C4-2B (cell line): ENCODE measurements at regions not wholly inside any gene's neighbourhood (a gene's known extent, or its start where the extent isn't known, plus 50 kb on each side); places are given as distances from the start of the nearest gene placed in this dataset.

Experiments
- H3K27ac ChIP-seq: fragments of 450-650 bp; 2 replicates; pipeline ENCODE4 v1.5.1; 2017
- ZFX ChIP-seq: fragments of 450-650 bp; IDR thresholded peaks from 2 replicates; pipeline ENCODE4 v1.6.1; 2017
- TF ChIP-seq, protein P1 (sequence below): fragments of 450-650 bp; conservative IDR thresholded peaks from 2 replicates; pipeline ENCODE4 v1.5.1; 2017; ENCODE audit warnings: mild to moderate bottlenecking

DNA sequence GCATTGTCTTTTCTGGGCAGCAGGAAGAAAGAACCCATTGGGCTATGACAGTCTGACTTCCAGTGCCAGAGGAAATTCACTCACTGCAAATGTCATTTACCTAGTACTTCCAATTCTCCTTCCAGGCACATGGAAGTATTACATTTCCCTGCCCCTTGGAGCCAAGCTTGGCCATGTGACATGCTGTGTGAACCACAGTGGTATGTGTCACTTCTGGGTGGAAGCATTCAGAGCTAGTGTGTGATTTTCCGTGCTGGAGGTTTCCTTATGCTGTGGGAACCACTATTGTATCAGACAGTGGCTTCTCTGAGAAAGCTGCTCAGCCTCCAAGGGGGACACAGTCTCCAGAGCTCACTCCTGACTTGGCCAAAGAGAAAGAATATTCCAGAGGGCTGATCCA lies 387.6 kb downstream of the CDC5L start:
- H3K27ac ChIP-seq, result no peak overlapping the region
- TF ChIP-seq, protein P1, sequence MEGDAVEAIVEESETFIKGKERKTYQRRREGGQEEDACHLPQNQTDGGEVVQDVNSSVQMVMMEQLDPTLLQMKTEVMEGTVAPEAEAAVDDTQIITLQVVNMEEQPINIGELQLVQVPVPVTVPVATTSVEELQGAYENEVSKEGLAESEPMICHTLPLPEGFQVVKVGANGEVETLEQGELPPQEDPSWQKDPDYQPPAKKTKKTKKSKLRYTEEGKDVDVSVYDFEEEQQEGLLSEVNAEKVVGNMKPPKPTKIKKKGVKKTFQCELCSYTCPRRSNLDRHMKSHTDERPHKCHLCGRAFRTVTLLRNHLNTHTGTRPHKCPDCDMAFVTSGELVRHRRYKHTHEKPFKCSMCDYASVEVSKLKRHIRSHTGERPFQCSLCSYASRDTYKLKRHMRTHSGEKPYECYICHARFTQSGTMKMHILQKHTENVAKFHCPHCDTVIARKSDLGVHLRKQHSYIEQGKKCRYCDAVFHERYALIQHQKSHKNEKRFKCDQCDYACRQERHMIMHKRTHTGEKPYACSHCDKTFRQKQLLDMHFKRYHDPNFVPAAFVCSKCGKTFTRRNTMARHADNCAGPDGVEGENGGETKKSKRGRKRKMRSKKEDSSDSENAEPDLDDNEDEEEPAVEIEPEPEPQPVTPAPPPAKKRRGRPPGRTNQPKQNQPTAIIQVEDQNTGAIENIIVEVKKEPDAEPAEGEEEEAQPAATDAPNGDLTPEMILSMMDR, result no peak

- TF ChIP-seq ZFX, result no peak
- TF ChIP-seq, protein P1, result no peak
- H3K27ac ChIP-seq, result no peak overlapping the region
Measured at GRCh38 chr6:44776344-44776743, 388.8 kb downstream of the CDC5L start.

DNA sequence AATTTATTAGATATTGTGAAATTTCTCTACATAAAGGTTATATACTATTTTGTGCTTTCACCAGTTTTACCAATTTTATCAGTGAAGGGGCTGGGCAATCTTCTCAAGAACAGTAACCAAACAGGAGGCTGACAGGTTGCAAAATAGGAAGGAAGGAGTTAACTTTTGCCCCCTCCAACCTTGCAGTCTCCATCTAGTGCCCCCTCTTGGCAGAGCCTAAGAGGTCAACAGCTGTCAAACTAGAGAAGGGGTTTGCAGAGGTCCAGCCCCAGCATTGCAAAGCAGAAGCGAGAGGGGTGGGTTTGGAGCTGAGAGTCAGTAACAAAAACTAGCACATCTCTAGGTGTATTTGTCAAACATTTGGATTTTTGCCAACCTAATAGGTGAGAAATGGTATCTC lies 391.0 kb downstream of the CDC5L start:
- no peak overlapping the region for H3K27ac ChIP-seq
- TF ChIP-seq, protein P1, result no peak
- TF ChIP-seq ZFX, result no peak
